ENCODE measurements at regions not wholly inside any gene's neighbourhood (a gene's known extent, or its start where the extent isn't known, plus 50 kb on each side); places are given as distances from the start of the nearest gene placed in this dataset.
A peak's percentile ranks its signal among the peaks of the same experiment; 100 is the strongest.

- peaks cover 18% of the 10 kb centered on the region for H3K27me3 ChIP-seq (ENCODE audit: low read depth, low read length)
- no peak overlapping the region for H3K4me2 ChIP-seq (ENCODE audit: low read length)
- TF ChIP-seq CTCF (IDR thresholded peaks at IDR 0.05; ENCODE audit: low read depth, low read length): no peak
- TF ChIP-seq EZH2phosphoT487 (IDR thresholded peaks at IDR 0.05; ENCODE audit: low read depth): no peak
- H3K36me3 ChIP-seq (replicated peaks; ENCODE audit: low read depth, low read length): no peaks in the 10 kb centered on the region
- no peak overlapping the region for H3K9ac ChIP-seq (ENCODE audit: low read length)
- H3K27ac ChIP-seq (ENCODE audit: low read length): no peak overlapping the region
- no peaks in the 10 kb centered on the region for H4K20me1 ChIP-seq (ENCODE audit: insufficient read depth, low read length)
- no peak overlapping the region for H2AFZ ChIP-seq (ENCODE audit: low read depth, low read length)
- H3K4me3 ChIP-seq (ENCODE audit: low read length): no peak overlapping the region
- no peaks in the 10 kb centered on the region for H3K9me3 ChIP-seq (ENCODE audit: insufficient read depth, low read length)
- H3K4me1 ChIP-seq (ENCODE audit: low read length): no peaks in the 10 kb centered on the region
- H3K79me2 ChIP-seq (ENCODE audit: low read length): no peaks in the 10 kb centered on the region
Observed at GRCh38 chr4:146577111-146577510, 55.4 kb upstream of the SLC10A7 start.

- no peaks in the 10 kb centered on the region for H3K9me3 ChIP-seq (ENCODE audit: insufficient read depth, low read length)
- no peak overlapping the region for H3K9ac ChIP-seq (ENCODE audit: low read length)
- H3K27me3 ChIP-seq (ENCODE audit: low read depth, low read length): peaks cover 13% of the 10 kb centered on the region; the same call in 1 of the 2 replicates
- no peak for TF ChIP-seq EZH2phosphoT487 (IDR thresholded peaks at IDR 0.05; ENCODE audit: low read depth)
- peak; percentile 44 for TF ChIP-seq CTCF (IDR thresholded peaks at IDR 0.05; ENCODE audit: low read depth, low read length)
- H3K4me3 ChIP-seq (ENCODE audit: low read length): no peak overlapping the region
- no peaks in the 10 kb centered on the region for H4K20me1 ChIP-seq (ENCODE audit: insufficient read depth, low read length)
- H3K27ac ChIP-seq (ENCODE audit: low read length): no peak overlapping the region
- H3K36me3 ChIP-seq (replicated peaks; ENCODE audit: low read depth, low read length): no peaks in the 10 kb centered on the region
- no peaks in the 10 kb centered on the region for H3K79me2 ChIP-seq (ENCODE audit: low read length)
- H3K4me1 ChIP-seq (ENCODE audit: low read length): no peaks in the 10 kb centered on the region
- no peak overlapping the region for H2AFZ ChIP-seq (ENCODE audit: low read depth, low read length)
- H3K4me2 ChIP-seq (ENCODE audit: low read length): no peak overlapping the region
Observed at GRCh38 chr4:146582864-146583263, 55.8 kb upstream of the POU4F2 start.

GRCh38 chr4:146585761-146586333 is 52.8 kb upstream of the POU4F2 start:
- Histone ChIP-seq H3K79me2 (ENCODE audit: low read length) (no peaks in the 10 kb centered on the region), H3K9ac (ENCODE audit: low read length) (no peak overlapping the region), H3K4me2 (ENCODE audit: low read length) (no peak overlapping the region), H3K4me3 (ENCODE audit: low read length) (no peak overlapping the region), H3K27ac (ENCODE audit: low read length) (no peak overlapping the region), H3K27me3 (ENCODE audit: low read depth, low read length) (0 out of 2 replicates have a peak, but pooled peaks cover 6% of the 10 kb centered on the region), H4K20me1 (ENCODE audit: insufficient read depth, low read length) (no peaks in the 10 kb centered on the region), H2AFZ (ENCODE audit: low read depth, low read length) (no peak overlapping the region), H3K9me3 (ENCODE audit: insufficient read depth, low read length) (no peaks in the 10 kb centered on the region), H3K4me1 (ENCODE audit: low read length) (no peaks in the 10 kb centered on the region), H3K36me3 (replicated peaks; ENCODE audit: low read depth, low read length) (no peaks in the 10 kb centered on the region)
- no peak for TF ChIP-seq CTCF (IDR thresholded peaks at IDR 0.05; ENCODE audit: low read depth, low read length)
- no peak for TF ChIP-seq EZH2phosphoT487 (IDR thresholded peaks at IDR 0.05; ENCODE audit: low read depth)

Data from OCI-LY3 (cell line).